ENCODE measurements at regions not wholly inside any gene's neighbourhood (a gene's known extent, or its start where the extent isn't known, plus 50 kb on each side); places are given as distances from the start of the nearest gene placed in this dataset.

- DNase-seq, result no peak
Observed at GRCh38 chr5:20536813-20537212, 548.8 kb upstream of the CDH18 start.

- no peak for DNase-seq
Observed at GRCh38 chr5:20536341-20536740, 548.3 kb upstream of the CDH18 start.

GRCh38 chr5:20528471-20528870 is 540.5 kb upstream of the CDH18 start:
- no peak for DNase-seq

- DNase-seq, result no peak
Observed at GRCh38 chr5:20524991-20525529, 537.1 kb upstream of the CDH18 start.

GRCh38 chr5:20522905-20523482 is 535.0 kb upstream of the CDH18 start:
- no peak for DNase-seq

GRCh38 chr5:20515606-20516005 is 527.6 kb upstream of the CDH18 start:
- no peak for DNase-seq

- DNase-seq, result no peak
Observed at GRCh38 chr5:20514145-20514544, 526.1 kb upstream of the CDH18 start.

- no peak for DNase-seq
Observed at GRCh38 chr5:20500546-20500945, 512.5 kb upstream of the CDH18 start.

GRCh38 chr5:20498926-20499325 is 510.9 kb upstream of the CDH18 start:
- DNase-seq, result no peak

- no peak for DNase-seq
Observed at GRCh38 chr5:20498102-20498501, 510.1 kb upstream of the CDH18 start.

- no peak for DNase-seq
Observed at GRCh38 chr5:20497356-20497755, 509.4 kb upstream of the CDH18 start.

- DNase-seq, result no peak
Observed at GRCh38 chr5:20494706-20495105, 506.7 kb upstream of the CDH18 start.

- no peak for DNase-seq
Observed at GRCh38 chr5:20486826-20487225, 498.8 kb upstream of the CDH18 start.

GRCh38 chr5:20476016-20476415 is 488.0 kb upstream of the CDH18 start:
- no peak for DNase-seq

GRCh38 chr5:20470997-20471396 is 483.0 kb upstream of the CDH18 start:
- no peak for DNase-seq

GRCh38 chr5:20469792-20470191 is 481.8 kb upstream of the CDH18 start:
- DNase-seq, result no peak

- no peak for DNase-seq
Observed at GRCh38 chr5:20469390-20469789, 481.4 kb upstream of the CDH18 start.

- no peak for DNase-seq
Observed at GRCh38 chr5:20466512-20466911, 478.5 kb upstream of the CDH18 start.

- DNase-seq, result no peak
Observed at GRCh38 chr5:20463206-20463605, 475.2 kb upstream of the CDH18 start.

- DNase-seq, result no peak
Observed at GRCh38 chr5:20446121-20446520, 458.1 kb upstream of the CDH18 start.

- DNase-seq, result no peak
Observed at GRCh38 chr5:20445326-20445860, 457.4 kb upstream of the CDH18 start.

- no peak for DNase-seq
Observed at GRCh38 chr5:20434786-20435185, 446.8 kb upstream of the CDH18 start.

- DNase-seq, result no peak
Observed at GRCh38 chr5:20420991-20421595, 433.1 kb upstream of the CDH18 start.

All from skin of body (tissue), 1 donor.